BJ (cell line): ENCODE measurements at regions not wholly inside any gene's neighbourhood (a gene's known extent, or its start where the extent isn't known, plus 50 kb on each side); places are given as distances from the start of the nearest gene placed in this dataset. TPM values are rescaled to one million over a fixed set of nuclear protein-coding genes. Genes with fewer than 3 reads are reported as not detected.

ENCODE experiments used
- CTCF ChIA-PET: fragments of 350-600 bp; formaldehyde crosslinking; extraction: SDS; loops from one replicate; lab custom pipeline; 2021; ENCODE audit warnings: antibody characterized with exemption, inconsistent platforms; lab: Yijun Ruan, JAX
- POLR2A ChIA-PET: fragments of 300-600 bp; sonication (Branson Sonifier 250); formaldehyde crosslinking; extraction: SDS; loops from one replicate; lab custom pipeline; 2021; ENCODE audit warnings: antibody characterized with exemption; lab: Charles Lee
- DNase-seq: peaks from one replicate; pipeline ENCODE4 v3.0.0-alpha.2; 2011; ENCODE audit warnings: low read depth
- H3K27me3 ChIP-seq: 2 replicates; pipeline ENCODE4 v1.6.0; 2011; ENCODE audit warnings: low read length; ENCODE audit not compliant: control insufficient read depth, insufficient read depth
- H3K36me3 ChIP-seq: 2 replicates; pipeline ENCODE4 v1.5.1; 2011; ENCODE audit warnings: low read length; ENCODE audit not compliant: control insufficient read depth, insufficient read depth
- H3K4me3 ChIP-seq: 2 replicates; pipeline ENCODE4 v1.5.1; 2011; ENCODE audit warnings: low read depth, mild to moderate bottlenecking, control low read depth, low read length
- CTCF ChIP-seq: IDR thresholded peaks from 2 replicates; pipeline ENCODE4 v1.5.1; 2011; ENCODE audit warnings: low read depth, mild to moderate bottlenecking, control low read depth, inconsistent platforms, low read length, moderate library complexity; ENCODE audit not compliant: insufficient read depth
- small RNA-seq: library from RNA; depleted of rRNA; stranded (forward); fragments of <200 nt; gene quantifications from one replicate; pipeline ENCODE3, GENCODE V24; 2012; ENCODE audit warnings: low replicate concordance, low read depth; ENCODE audit not compliant: insufficient read length

DNA sequence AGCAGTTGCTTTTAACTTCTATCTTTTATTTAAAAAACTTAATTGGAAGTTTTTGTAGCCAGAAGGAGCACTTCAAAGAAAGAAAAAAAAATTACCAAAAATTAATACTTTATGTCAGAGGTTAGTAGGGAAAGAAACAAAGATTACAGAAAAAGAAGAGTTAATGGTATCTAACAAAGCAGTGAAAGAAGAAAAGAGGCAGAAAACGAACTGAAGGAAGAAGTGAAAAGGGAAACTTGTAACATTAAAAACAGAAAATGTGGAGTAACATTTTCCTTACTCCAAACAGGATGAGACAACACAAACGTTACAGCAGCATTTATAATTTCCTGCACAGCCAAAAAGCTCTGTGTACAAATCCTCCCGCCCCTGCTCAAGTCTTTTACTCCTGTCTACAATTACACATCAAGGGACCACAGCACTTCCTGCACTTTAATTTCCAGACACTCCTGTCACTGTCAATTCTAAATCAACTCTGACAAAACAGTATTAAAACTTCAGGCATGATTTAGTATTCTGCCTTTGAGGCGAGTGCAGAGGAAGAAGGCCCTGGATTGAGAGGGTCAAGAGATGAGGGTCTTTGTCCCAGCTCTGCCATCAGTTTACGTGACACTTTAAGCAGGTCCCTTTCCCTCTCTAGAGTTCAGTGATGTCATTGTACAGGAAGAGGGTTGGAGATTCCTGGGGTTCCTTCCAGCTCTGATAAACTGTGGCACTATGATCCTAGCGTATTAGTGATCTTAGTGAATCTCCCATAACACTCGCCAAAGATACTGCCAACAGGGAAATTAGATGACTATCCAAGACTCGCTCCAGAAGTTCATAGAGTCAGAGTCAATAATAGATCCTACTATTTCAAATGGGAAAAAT lies 53.2 kb upstream of the LSM14A start:
- CTCF ChIA-PET = interaction anchor here (0.6 to 9.2 kb wide), 10 partner anchors 8 to 227 kb away, joined by 3 to 73 read pairs (median 5); no protein-coding TSS in a partner anchor
- DNase-seq = no peak
- Histone ChIP-seq H3K36me3 (no peaks in the 10 kb centered on the region), H3K4me3 (no peak overlapping the region), H3K27me3 (peaks cover 7% of the 10 kb centered on the region)
- POLR2A ChIA-PET = no interaction called here
- TF ChIP-seq CTCF = no peak

- Histone ChIP-seq H3K4me3 (no peak overlapping the region), H3K27me3 (peaks cover 7% of the 10 kb centered on the region), H3K36me3 (no peaks in the 10 kb centered on the region)
- CTCF ChIA-PET = interaction anchor here (0.6 to 9.2 kb wide), 13 partner anchors 9 to 343 kb away, joined by 3 to 73 read pairs (median 5); no protein-coding TSS in a partner anchor
- POLR2A ChIA-PET = no interaction called here
- no peak for DNase-seq
- no peak for TF ChIP-seq CTCF
Observed at GRCh38 chr19:34120141-34120540, 52.2 kb upstream of the LSM14A start.

- Histone ChIP-seq H3K27me3 (peaks cover 7% of the 10 kb centered on the region), H3K36me3 (no peaks in the 10 kb centered on the region), H3K4me3 (no peak overlapping the region)
- POLR2A ChIA-PET = no interaction called here
- CTCF ChIA-PET = interaction anchor here (0.6 to 9.2 kb wide), 9 partner anchors 8 to 343 kb away, joined by 3 to 73 read pairs (median 4); no protein-coding TSS in a partner anchor
- peak; percentile 88 for TF ChIP-seq CTCF
- DNase-seq = no peak
Observed at GRCh38 chr19:34120846-34121639, 51.3 kb upstream of the LSM14A start.

Small RNAs in the stretch of these regions (small RNA-seq; reads per million reads assigned to genes)
- gene RN7SL150P (not detected), gene RPS4XP23 (not detected)
